ENCODE measurements at regions not wholly inside any gene's neighbourhood (a gene's known extent, or its start where the extent isn't known, plus 50 kb on each side); places are given as distances from the start of the nearest gene placed in this dataset.

GRCh38 chr1:177561436-177561835 lies 390.7 kb downstream of the BRINP2 start:
- H3K27me3 ChIP-seq (ENCODE audit: low read length) = no peaks in the 10 kb centered on the region
- no peaks in the 10 kb centered on the region for H3K36me3 ChIP-seq (ENCODE audit: low read length)
- H3K9me2 ChIP-seq (replicated peaks; ENCODE audit: insufficient read depth, low read length) = no peaks in the 10 kb centered on the region
- H3F3A ChIP-seq (ENCODE audit: insufficient read depth) = no peaks in the 10 kb centered on the region
- H4K20me1 ChIP-seq (ENCODE audit: low read depth, low read length) = no peaks in the 10 kb centered on the region
- H3K9ac ChIP-seq (ENCODE audit: low read length) = no peak overlapping the region
- no peaks in the 10 kb centered on the region for H3K9me3 ChIP-seq (ENCODE audit: insufficient read depth, low read length)
- H3K4me2 ChIP-seq (ENCODE audit: low read depth, low read length, poor library complexity, severe bottlenecking) = no peak overlapping the region
- no peaks in the 10 kb centered on the region for H3K79me2 ChIP-seq (ENCODE audit: insufficient read depth, low read length)
- H3K4me3 ChIP-seq (ENCODE audit: insufficient read depth, low read length, poor library complexity, severe bottlenecking) = no peak overlapping the region
- TF ChIP-seq, protein P1, sequence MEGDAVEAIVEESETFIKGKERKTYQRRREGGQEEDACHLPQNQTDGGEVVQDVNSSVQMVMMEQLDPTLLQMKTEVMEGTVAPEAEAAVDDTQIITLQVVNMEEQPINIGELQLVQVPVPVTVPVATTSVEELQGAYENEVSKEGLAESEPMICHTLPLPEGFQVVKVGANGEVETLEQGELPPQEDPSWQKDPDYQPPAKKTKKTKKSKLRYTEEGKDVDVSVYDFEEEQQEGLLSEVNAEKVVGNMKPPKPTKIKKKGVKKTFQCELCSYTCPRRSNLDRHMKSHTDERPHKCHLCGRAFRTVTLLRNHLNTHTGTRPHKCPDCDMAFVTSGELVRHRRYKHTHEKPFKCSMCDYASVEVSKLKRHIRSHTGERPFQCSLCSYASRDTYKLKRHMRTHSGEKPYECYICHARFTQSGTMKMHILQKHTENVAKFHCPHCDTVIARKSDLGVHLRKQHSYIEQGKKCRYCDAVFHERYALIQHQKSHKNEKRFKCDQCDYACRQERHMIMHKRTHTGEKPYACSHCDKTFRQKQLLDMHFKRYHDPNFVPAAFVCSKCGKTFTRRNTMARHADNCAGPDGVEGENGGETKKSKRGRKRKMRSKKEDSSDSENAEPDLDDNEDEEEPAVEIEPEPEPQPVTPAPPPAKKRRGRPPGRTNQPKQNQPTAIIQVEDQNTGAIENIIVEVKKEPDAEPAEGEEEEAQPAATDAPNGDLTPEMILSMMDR (IDR thresholded peaks at IDR 0.05; ENCODE audit: insufficient read depth, low read length, poor library complexity, severe bottlenecking) = no peak
- no peak for TF ChIP-seq EZH2phosphoT487 (conservative IDR thresholded peaks at IDR 0.05; ENCODE audit: low read length)
- H3K27ac ChIP-seq (ENCODE audit: low read depth, low read length) = no peak overlapping the region
- no peak overlapping the region for H2AFZ ChIP-seq (ENCODE audit: low read depth, low read length, severe bottlenecking)

DNA sequence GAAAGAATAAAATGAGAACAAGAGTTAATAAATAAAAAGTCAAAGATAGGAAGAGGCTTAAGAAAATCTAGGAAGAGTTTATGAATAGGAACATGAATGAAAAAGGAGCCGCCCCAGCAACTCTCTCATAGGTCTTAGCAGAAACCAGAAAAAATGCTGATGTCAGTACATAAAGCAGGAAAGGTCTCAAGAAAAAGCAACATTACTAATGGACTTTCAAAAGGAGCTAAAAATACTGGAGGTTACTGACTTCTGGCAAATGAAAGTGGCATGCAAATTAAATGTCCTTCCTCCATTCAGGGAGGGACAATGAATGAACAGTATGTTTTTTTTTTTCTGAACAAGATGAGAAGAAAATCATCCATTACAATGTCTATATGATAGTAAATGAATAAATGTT lies 387.6 kb downstream of the BRINP2 start:
- Histone ChIP-seq H3K4me2 (ENCODE audit: low read depth, low read length, poor library complexity, severe bottlenecking) (no peak overlapping the region), H3F3A (ENCODE audit: insufficient read depth) (no peaks in the 10 kb centered on the region), H3K36me3 (ENCODE audit: low read length) (no peaks in the 10 kb centered on the region), H4K20me1 (ENCODE audit: low read depth, low read length) (no peaks in the 10 kb centered on the region), H3K9me3 (ENCODE audit: insufficient read depth, low read length) (no peaks in the 10 kb centered on the region), H3K4me3 (ENCODE audit: insufficient read depth, low read length, poor library complexity, severe bottlenecking) (no peak overlapping the region), H2AFZ (ENCODE audit: low read depth, low read length, severe bottlenecking) (no peak overlapping the region), H3K79me2 (ENCODE audit: insufficient read depth, low read length) (no peaks in the 10 kb centered on the region), H3K9ac (ENCODE audit: low read length) (no peak overlapping the region), H3K27me3 (ENCODE audit: low read length) (no peaks in the 10 kb centered on the region), H3K27ac (ENCODE audit: low read depth, low read length) (no peak overlapping the region), H3K9me2 (replicated peaks; ENCODE audit: insufficient read depth, low read length) (no peaks in the 10 kb centered on the region)
- TF ChIP-seq EZH2phosphoT487 (conservative IDR thresholded peaks at IDR 0.05; ENCODE audit: low read length) = no peak
- TF ChIP-seq, protein P1 (IDR thresholded peaks at IDR 0.05; ENCODE audit: insufficient read depth, low read length, poor library complexity, severe bottlenecking) = no peak

GRCh38 chr1:177556163-177556562 lies 385.4 kb downstream of the BRINP2 start:
- H3F3A ChIP-seq (ENCODE audit: insufficient read depth) = no peaks in the 10 kb centered on the region
- TF ChIP-seq, protein P1 (IDR thresholded peaks at IDR 0.05; ENCODE audit: insufficient read depth, low read length, poor library complexity, severe bottlenecking) = no peak
- TF ChIP-seq EZH2phosphoT487 (conservative IDR thresholded peaks at IDR 0.05; ENCODE audit: low read length) = no peak
- no peak overlapping the region for H3K4me2 ChIP-seq (ENCODE audit: low read depth, low read length, poor library complexity, severe bottlenecking)
- no peaks in the 10 kb centered on the region for H3K9me3 ChIP-seq (ENCODE audit: insufficient read depth, low read length)
- H3K36me3 ChIP-seq (ENCODE audit: low read length) = no peaks in the 10 kb centered on the region
- H4K20me1 ChIP-seq (ENCODE audit: low read depth, low read length) = no peaks in the 10 kb centered on the region
- no peaks in the 10 kb centered on the region for H3K27me3 ChIP-seq (ENCODE audit: low read length)
- H3K9me2 ChIP-seq (replicated peaks; ENCODE audit: insufficient read depth, low read length) = no peaks in the 10 kb centered on the region
- no peak overlapping the region for H3K9ac ChIP-seq (ENCODE audit: low read length)
- H3K79me2 ChIP-seq (ENCODE audit: insufficient read depth, low read length) = no peaks in the 10 kb centered on the region
- H3K4me3 ChIP-seq (ENCODE audit: insufficient read depth, low read length, poor library complexity, severe bottlenecking) = no peak overlapping the region
- no peak overlapping the region for H2AFZ ChIP-seq (ENCODE audit: low read depth, low read length, severe bottlenecking)
- H3K27ac ChIP-seq (ENCODE audit: low read depth, low read length) = no peak overlapping the region

Data from SU-DHL-6 (cell line).